IMR-90 (cell line): ENCODE measurements at regions not wholly inside any gene's neighbourhood (a gene's known extent, or its start where the extent isn't known, plus 50 kb on each side); places are given as distances from the start of the nearest gene placed in this dataset.

ENCODE experiments used
- ATAC-seq: fragments of 200-7000 bp; cut with Tn5 transposase; 2 replicates; pipeline ENCODE4 v1.9.1; 2020; ENCODE audit warnings: low read depth, mild to moderate bottlenecking, moderate library complexity
- BruUV-seq: library from RNA; stranded (reverse); fragments of 400-500 nt; replicated peaks from 2 replicates; lab custom pipeline; 2021; lab: Mats Ljungman, UMichigan
- CTCF ChIA-PET: fragments of 300-600 bp; formaldehyde crosslinking; extraction: SDS; loops from one replicate; lab custom pipeline; 2021; ENCODE audit warnings: antibody characterized with exemption; lab: Yijun Ruan, JAX
- POLR2A ChIA-PET: fragments of 300-600 bp; sonication (Branson Sonifier 250); formaldehyde crosslinking; loops from one replicate; lab custom pipeline; 2022; ENCODE audit warnings: antibody characterized with exemption; ENCODE audit not compliant: unreplicated experiment; lab: Charles Lee
- DNase-seq: peaks from one replicate; pipeline ENCODE4 v3.0.0; 2013
- H2AFZ ChIP-seq: replicated peaks from 2 replicates; pipeline ENCODE3; 2013; ENCODE audit warnings: low read length, mild to moderate bottlenecking; ENCODE audit not compliant: poor library complexity
- H2AK5ac ChIP-seq: 2 replicates; pipeline ENCODE4 v1.6.1; 2013; ENCODE audit warnings: low read depth, low read length, inconsistent platforms
- H2AK9ac ChIP-seq: replicated peaks from 2 replicates; pipeline ENCODE3; 2013; ENCODE audit warnings: mild to moderate bottlenecking, low read depth, low read length, moderate library complexity; ENCODE audit not compliant: poor library complexity
- H2BK120ac ChIP-seq: 2 replicates; pipeline ENCODE4 v1.6.1; 2013; ENCODE audit warnings: low read depth, low read length, inconsistent platforms
- H2BK15ac ChIP-seq: 3 replicates; pipeline ENCODE4 v1.6.1; 2013; ENCODE audit warnings: low read depth, low read length, inconsistent platforms
- H2BK20ac ChIP-seq: 2 replicates; pipeline ENCODE4 v1.6.1; 2013; ENCODE audit warnings: low read depth, mild to moderate bottlenecking, inconsistent platforms, low read length, moderate library complexity
- H2BK5ac ChIP-seq: 2 replicates; pipeline ENCODE4 v1.6.1; 2013; ENCODE audit warnings: mild to moderate bottlenecking, low read depth, low read length, inconsistent platforms; ENCODE audit not compliant: poor library complexity, severe bottlenecking
- H3K14ac ChIP-seq: replicated peaks from 2 replicates; pipeline ENCODE4 v1.6.1; 2013; ENCODE audit warnings: low read depth, low read length, inconsistent platforms
- H3K18ac ChIP-seq: 2 replicates; pipeline ENCODE4 v1.6.1; 2013; ENCODE audit warnings: low read depth, low read length, control low read depth
- H3K23ac ChIP-seq: 2 replicates; pipeline ENCODE4 v1.6.1; 2013; ENCODE audit warnings: low read depth, low read length, inconsistent platforms
- H3K27ac ChIP-seq: 2 replicates; pipeline ENCODE4 v1.5.1; 2013; ENCODE audit warnings: mild to moderate bottlenecking, control low read depth, low read length; ENCODE audit not compliant: insufficient read depth
- H3K27me3 ChIP-seq: 2 replicates; pipeline ENCODE4 v1.6.1; 2013; ENCODE audit warnings: low read length; ENCODE audit not compliant: control insufficient read depth, insufficient read depth
- H3K36me3 ChIP-seq: 2 replicates; pipeline ENCODE4 v1.6.1; 2013; ENCODE audit warnings: low read length, mixed read lengths; ENCODE audit not compliant: control insufficient read depth, insufficient read depth
- H3K4ac ChIP-seq: 2 replicates; pipeline ENCODE4 v1.6.1; 2013; ENCODE audit warnings: low read depth, low read length, inconsistent platforms
- H3K4me1 ChIP-seq: 2 replicates; pipeline ENCODE4 v1.6.1; 2013; ENCODE audit warnings: low read length, mixed read lengths; ENCODE audit not compliant: control insufficient read depth, insufficient read depth
- H3K4me2 ChIP-seq: 2 replicates; pipeline ENCODE4 v1.6.1; 2013; ENCODE audit warnings: low read depth, mild to moderate bottlenecking, control low read depth, low read length, moderate library complexity
- H3K4me3 ChIP-seq: 2 replicates; pipeline ENCODE4 v1.5.1; 2013; ENCODE audit warnings: low read depth, mild to moderate bottlenecking, control low read depth, low read length, moderate library complexity; ENCODE audit not compliant: insufficient read depth
- H3K56ac ChIP-seq: 2 replicates; pipeline ENCODE4 v1.6.1; 2013; ENCODE audit warnings: low read length, inconsistent platforms; ENCODE audit not compliant: insufficient read depth; ENCODE audit errors: extremely low read depth
- H3K79me1 ChIP-seq, 2 experiments: 2 replicates each; pipeline ENCODE4 v1.6.1; 2013; ENCODE audit warnings: low read length in 2 of 2, inconsistent platforms in 1 of 2, low read depth in 1 of 2
- H3K9ac ChIP-seq: 2 replicates; pipeline ENCODE4 v1.6.1; 2013; ENCODE audit warnings: low read depth, low read length, control low read depth
- H3K9me1 ChIP-seq: 2 replicates; pipeline ENCODE4 v1.6.1; 2013; ENCODE audit warnings: low read length, inconsistent platforms; ENCODE audit not compliant: insufficient read depth
- H3K9me3 ChIP-seq: 2 replicates; pipeline ENCODE4 v1.6.1; 2013; ENCODE audit warnings: low read length; ENCODE audit not compliant: control insufficient read depth, insufficient read depth
- H4K20me1 ChIP-seq: 2 replicates; pipeline ENCODE4 v1.6.1; 2013; ENCODE audit warnings: low read length, inconsistent platforms; ENCODE audit not compliant: insufficient read depth
- H4K5ac ChIP-seq: 2 replicates; pipeline ENCODE4 v1.6.1; 2013; ENCODE audit warnings: mild to moderate bottlenecking, low read depth, low read length, control low read depth
- H4K8ac ChIP-seq, 2 experiments: 2 replicates each; pipeline ENCODE4 v1.6.1; 2013; ENCODE audit warnings: low read depth in 2 of 2, low read length in 2 of 2, control low read depth in 1 of 2, inconsistent platforms in 1 of 2
- H4K91ac ChIP-seq: 2 replicates; pipeline ENCODE4 v1.6.1; 2013; ENCODE audit warnings: low read depth, low read length, inconsistent platforms; ENCODE audit not compliant: insufficient read depth
- BHLHE40 ChIP-seq: fragments of 150-350 bp; IDR thresholded peaks from 2 replicates; pipeline ENCODE4 v1.6.1; 2016; ENCODE audit warnings: mild to moderate bottlenecking, low read depth, low read length
- CEBPB ChIP-seq: IDR thresholded peaks from 2 replicates; pipeline ENCODE4 v1.6.1; 2012; ENCODE audit warnings: low read depth, low read length, improper control_type of control experiment
- MAZ ChIP-seq: IDR thresholded peaks from 2 replicates; pipeline ENCODE4 v1.6.1; 2012; ENCODE audit warnings: low read depth, mild to moderate bottlenecking, low read length, improper control_type of control experiment, moderate library complexity, borderline replicate concordance
- RAD21 ChIP-seq: IDR thresholded peaks from 2 replicates; pipeline ENCODE4 v1.6.1; 2012; ENCODE audit warnings: low read length, improper control_type of control experiment
- USF2 ChIP-seq: fragments of 150-350 bp; IDR thresholded peaks from 2 replicates; pipeline ENCODE4 v1.6.1; 2017; ENCODE audit warnings: mild to moderate bottlenecking, antibody characterized with exemption, low read length, low read depth
- dilution Hi-C: fragments of 300-500 bp; cut with HindIII; formaldehyde crosslinking; loops from one replicate; pipeline ENCODE4 v1.14.3; 2018; ENCODE audit warnings: low sequenced_read_pairs; ENCODE audit not compliant: unreplicated experiment
- in situ Hi-C: fragments of 300-500 bp; cut with MboI; formaldehyde crosslinking; loops from 3 replicates; pipeline ENCODE4 v1.14.3; 2019; ENCODE audit warnings: low sequenced_read_pairs, inconsistent platforms, mixed read lengths
- intact Hi-C: fragments of 100-400 bp; cut with micrococcal nuclease; formaldehyde crosslinking; loops from 2 replicates; pipeline ENCODE4 v1.10.0; 2022

- intact Hi-C loops (loop anchor here (10.0 kb wide), 1 partner anchor 583 kb away; no protein-coding TSS in a partner anchor), in situ Hi-C loops (no loop called here), dilution Hi-C loops (no loop called here)
- Histone ChIP-seq H3K27ac (no peak overlapping the region; the same call in 1 of the 2 replicates), H3K14ac (peak overlapping the region; percentile 68), H3K4me1 (peaks cover 5% of the 10 kb centered on the region; the same call in 1 of the 2 replicates), H4K5ac (no peak overlapping the region), H2BK120ac (peak overlapping the region; percentile 72; the same call in 1 of the 2 replicates), H4K8ac (peak overlapping the region in 1 of 2 experiments; percentile 15; a peak in 1 of 4 replicates), H2BK5ac (no peak overlapping the region), H4K20me1 (no peaks in the 10 kb centered on the region), H3K23ac (no peak overlapping the region), H2BK20ac (peak overlapping the region; percentile 52; the same call in 1 of the 2 replicates), H2AK5ac (peak overlapping the region; percentile 39; the same call in 1 of the 2 replicates), H3K27me3 (no peaks in the 10 kb centered on the region), H3K4me2 (no peak overlapping the region), H2AK9ac (no peak overlapping the region), H3K9ac (no peak overlapping the region), H3K4me3 (no peak overlapping the region), H3K9me1 (no peaks in the 10 kb centered on the region), H2BK15ac (0 out of 3 replicates have a peak overlapping the region, but pooled peaks have one; percentile 71), H3K79me1 (no peaks in the 10 kb centered on the region), H3K36me3 (no peaks in the 10 kb centered on the region), H3K18ac (no peak overlapping the region), H3K4ac (peak overlapping the region; percentile 46; the same call in 1 of the 2 replicates), H3K56ac (no peak overlapping the region), H2AFZ (no peak overlapping the region), H3K9me3 (no peaks in the 10 kb centered on the region), H4K91ac (peak overlapping the region; percentile 55)
- peak; percentile 48 for ATAC-seq
- ChIA-PET POLR2A (no interaction called here), CTCF (interaction anchor here (0.5 kb wide), 1 partner anchor 27 kb away, joined by 3 read pairs; no protein-coding TSS in a partner anchor)
- no peak for DNase-seq
- TF ChIP-seq RAD21 = no peak
- TF ChIP-seq MAZ = no peak
- no peak for TF ChIP-seq USF2
- TF ChIP-seq CEBPB = no peak
- no peak for TF ChIP-seq BHLHE40
- BruUV-seq = no TSS peak
These were observed 447.8 kb upstream of the JARID2 start for GRCh38 chr6:14797875-14798593.
